ENCODE measurements at regions not wholly inside any gene's neighbourhood (a gene's known extent, or its start where the extent isn't known, plus 50 kb on each side); places are given as distances from the start of the nearest gene placed in this dataset.

DNA sequence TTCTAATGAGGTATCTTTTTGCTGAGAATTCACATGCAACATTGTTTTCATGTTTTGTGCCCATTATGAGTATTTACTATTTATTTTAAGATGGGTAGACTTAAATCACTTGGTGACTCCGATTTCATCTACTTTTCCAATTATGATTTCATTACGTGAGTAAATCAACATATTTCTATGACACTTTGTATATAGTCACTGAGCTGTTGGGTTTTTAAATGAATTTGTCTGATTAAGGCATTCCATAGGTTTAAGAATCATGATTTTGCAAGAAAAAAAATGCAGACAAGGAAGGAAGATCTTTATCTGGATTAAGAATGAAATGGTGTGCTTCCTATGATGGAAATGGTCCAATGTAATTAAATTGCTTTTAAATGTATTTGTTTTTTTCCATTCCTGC, 661.9 kb downstream of the ANXA1 start:
- Histone ChIP-seq H3K4me1 (ENCODE audit: control insufficient read depth, low read length) (no peaks in the 10 kb centered on the region), H3K9me2 (replicated peaks; ENCODE audit: control insufficient read depth, low read length) (no peaks in the 10 kb centered on the region), H3K27me3 (ENCODE audit: control insufficient read depth, low read length) (no peaks in the 10 kb centered on the region), H3K4me2 (ENCODE audit: low read length) (no peak overlapping the region), H3K4me3 (ENCODE audit: low read length) (no peak overlapping the region), H3F3A (ENCODE audit: control insufficient read depth, insufficient read depth) (no peaks in the 10 kb centered on the region), H3K79me2 (ENCODE audit: control insufficient read depth, low read length) (no peaks in the 10 kb centered on the region), H3K9me3 (ENCODE audit: control insufficient read depth, insufficient read depth, low read length) (no peaks in the 10 kb centered on the region), H3K27ac (ENCODE audit: low read depth, low read length) (no peak overlapping the region), H3K36me3 (ENCODE audit: control insufficient read depth, low read length) (no peaks in the 10 kb centered on the region), H4K20me1 (ENCODE audit: control insufficient read depth, insufficient read depth, low read depth, low read length) (no peaks in the 10 kb centered on the region)
- TF ChIP-seq, protein P1, sequence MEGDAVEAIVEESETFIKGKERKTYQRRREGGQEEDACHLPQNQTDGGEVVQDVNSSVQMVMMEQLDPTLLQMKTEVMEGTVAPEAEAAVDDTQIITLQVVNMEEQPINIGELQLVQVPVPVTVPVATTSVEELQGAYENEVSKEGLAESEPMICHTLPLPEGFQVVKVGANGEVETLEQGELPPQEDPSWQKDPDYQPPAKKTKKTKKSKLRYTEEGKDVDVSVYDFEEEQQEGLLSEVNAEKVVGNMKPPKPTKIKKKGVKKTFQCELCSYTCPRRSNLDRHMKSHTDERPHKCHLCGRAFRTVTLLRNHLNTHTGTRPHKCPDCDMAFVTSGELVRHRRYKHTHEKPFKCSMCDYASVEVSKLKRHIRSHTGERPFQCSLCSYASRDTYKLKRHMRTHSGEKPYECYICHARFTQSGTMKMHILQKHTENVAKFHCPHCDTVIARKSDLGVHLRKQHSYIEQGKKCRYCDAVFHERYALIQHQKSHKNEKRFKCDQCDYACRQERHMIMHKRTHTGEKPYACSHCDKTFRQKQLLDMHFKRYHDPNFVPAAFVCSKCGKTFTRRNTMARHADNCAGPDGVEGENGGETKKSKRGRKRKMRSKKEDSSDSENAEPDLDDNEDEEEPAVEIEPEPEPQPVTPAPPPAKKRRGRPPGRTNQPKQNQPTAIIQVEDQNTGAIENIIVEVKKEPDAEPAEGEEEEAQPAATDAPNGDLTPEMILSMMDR (IDR thresholded peaks at IDR 0.05; ENCODE audit: low read depth, low read length, poor library complexity, severe bottlenecking), result no peak
- TF ChIP-seq EZH2phosphoT487 (IDR thresholded peaks at IDR 0.05; ENCODE audit: borderline replicate concordance, low read length), result no peak

DNA sequence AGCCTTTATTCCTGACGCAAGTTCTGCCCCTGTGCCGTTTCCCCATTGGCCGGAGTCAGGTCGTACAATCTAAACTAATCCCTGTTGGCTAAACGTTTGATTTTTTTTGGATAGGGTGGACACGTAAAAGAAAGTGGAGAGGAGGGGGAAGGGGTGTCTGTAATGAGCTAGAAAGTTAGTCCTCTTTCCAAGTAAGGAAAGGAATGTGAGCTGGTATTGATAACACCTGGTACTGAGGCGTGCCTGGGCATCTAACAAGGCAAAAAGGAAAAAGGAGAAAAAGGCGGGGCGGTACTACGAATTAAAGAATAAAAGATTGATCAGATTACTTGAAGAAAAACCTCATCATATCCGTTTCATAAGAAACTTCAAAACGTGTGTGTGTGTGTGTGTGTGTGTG, 665.2 kb downstream of the ANXA1 start:
- Histone ChIP-seq H3K9me2 (replicated peaks; ENCODE audit: control insufficient read depth, low read length) (no peaks in the 10 kb centered on the region), H3F3A (ENCODE audit: control insufficient read depth, insufficient read depth) (no peaks in the 10 kb centered on the region), H3K27ac (ENCODE audit: low read depth, low read length) (no peak overlapping the region), H3K79me2 (ENCODE audit: control insufficient read depth, low read length) (no peaks in the 10 kb centered on the region), H3K27me3 (ENCODE audit: control insufficient read depth, low read length) (no peaks in the 10 kb centered on the region), H3K4me3 (ENCODE audit: low read length) (no peak overlapping the region), H3K36me3 (ENCODE audit: control insufficient read depth, low read length) (no peaks in the 10 kb centered on the region), H3K9me3 (ENCODE audit: control insufficient read depth, insufficient read depth, low read length) (no peaks in the 10 kb centered on the region), H3K4me1 (ENCODE audit: control insufficient read depth, low read length) (no peaks in the 10 kb centered on the region), H3K4me2 (ENCODE audit: low read length) (no peak overlapping the region), H4K20me1 (ENCODE audit: control insufficient read depth, insufficient read depth, low read depth, low read length) (no peaks in the 10 kb centered on the region)
- no peak for TF ChIP-seq EZH2phosphoT487 (IDR thresholded peaks at IDR 0.05; ENCODE audit: borderline replicate concordance, low read length)
- TF ChIP-seq, protein P1 (IDR thresholded peaks at IDR 0.05; ENCODE audit: low read depth, low read length, poor library complexity, severe bottlenecking), result no peak

DNA sequence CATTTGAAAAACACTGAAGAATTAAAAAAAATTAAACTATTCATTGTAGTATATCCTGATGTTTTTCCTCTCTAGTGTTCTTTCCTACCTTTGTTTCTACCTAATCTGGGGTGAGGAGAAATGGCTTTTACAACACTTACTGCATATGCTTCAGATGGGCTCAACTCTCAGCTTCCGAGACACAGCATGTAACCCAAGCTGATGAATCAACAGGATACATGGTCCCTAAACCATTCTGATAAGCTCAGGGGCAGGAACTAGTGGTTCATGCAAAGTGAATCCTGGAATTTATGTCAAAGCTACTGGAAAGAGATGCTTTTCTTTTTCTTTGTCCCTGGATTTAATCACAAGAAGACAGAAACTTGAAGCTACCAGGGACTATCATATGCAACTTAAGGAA, 672.5 kb upstream of the RORB start:
- Histone ChIP-seq H3K27me3 (ENCODE audit: control insufficient read depth, low read length) (no peaks in the 10 kb centered on the region), H3K4me3 (ENCODE audit: low read length) (no peak overlapping the region), H3K9me3 (ENCODE audit: control insufficient read depth, insufficient read depth, low read length) (no peaks in the 10 kb centered on the region), H3K4me2 (ENCODE audit: low read length) (no peak overlapping the region), H3K4me1 (ENCODE audit: control insufficient read depth, low read length) (no peaks in the 10 kb centered on the region), H3K27ac (ENCODE audit: low read depth, low read length) (no peak overlapping the region), H3K9me2 (replicated peaks; ENCODE audit: control insufficient read depth, low read length) (no peaks in the 10 kb centered on the region), H3F3A (ENCODE audit: control insufficient read depth, insufficient read depth) (no peaks in the 10 kb centered on the region), H3K36me3 (ENCODE audit: control insufficient read depth, low read length) (no peaks in the 10 kb centered on the region), H3K79me2 (ENCODE audit: control insufficient read depth, low read length) (no peaks in the 10 kb centered on the region), H4K20me1 (ENCODE audit: control insufficient read depth, insufficient read depth, low read depth, low read length) (no peaks in the 10 kb centered on the region)
- TF ChIP-seq, protein P1 (IDR thresholded peaks at IDR 0.05; ENCODE audit: low read depth, low read length, poor library complexity, severe bottlenecking), result no peak
- TF ChIP-seq EZH2phosphoT487 (IDR thresholded peaks at IDR 0.05; ENCODE audit: borderline replicate concordance, low read length), result no peak

DNA sequence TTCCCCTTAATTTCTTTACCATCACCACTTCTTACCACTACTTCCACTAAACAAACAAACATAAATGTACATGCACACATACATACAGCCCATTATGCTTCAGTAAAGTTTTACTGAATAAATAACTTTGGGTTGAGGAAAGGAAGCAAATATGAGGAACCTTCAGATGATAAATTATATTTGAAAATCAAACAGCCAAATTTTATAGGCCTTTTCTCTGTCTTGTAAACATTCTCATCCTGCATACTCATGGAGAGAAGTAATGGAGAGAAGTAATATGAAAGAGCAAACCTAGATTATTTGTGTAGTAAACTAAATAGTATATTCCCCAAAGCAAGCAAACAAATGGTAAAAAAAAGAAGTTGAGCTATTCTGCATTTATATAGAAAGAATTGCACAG, 658.3 kb upstream of the RORB start:
- TF ChIP-seq, protein P1 (IDR thresholded peaks at IDR 0.05; ENCODE audit: low read depth, low read length, poor library complexity, severe bottlenecking), result no peak
- no peak for TF ChIP-seq EZH2phosphoT487 (IDR thresholded peaks at IDR 0.05; ENCODE audit: borderline replicate concordance, low read length)
- H3F3A ChIP-seq (ENCODE audit: control insufficient read depth, insufficient read depth), result no peaks in the 10 kb centered on the region
- no peak overlapping the region for H3K27ac ChIP-seq (ENCODE audit: low read depth, low read length)
- H3K36me3 ChIP-seq (ENCODE audit: control insufficient read depth, low read length), result no peaks in the 10 kb centered on the region
- no peak overlapping the region for H3K4me2 ChIP-seq (ENCODE audit: low read length)
- no peaks in the 10 kb centered on the region for H4K20me1 ChIP-seq (ENCODE audit: control insufficient read depth, insufficient read depth, low read depth, low read length)
- no peaks in the 10 kb centered on the region for H3K79me2 ChIP-seq (ENCODE audit: control insufficient read depth, low read length)
- H3K4me3 ChIP-seq (ENCODE audit: low read length), result no peak overlapping the region
- no peaks in the 10 kb centered on the region for H3K9me2 ChIP-seq (replicated peaks; ENCODE audit: control insufficient read depth, low read length)
- no peaks in the 10 kb centered on the region for H3K4me1 ChIP-seq (ENCODE audit: control insufficient read depth, low read length)
- H3K27me3 ChIP-seq (ENCODE audit: control insufficient read depth, low read length), result no peaks in the 10 kb centered on the region
- H3K9me3 ChIP-seq (ENCODE audit: control insufficient read depth, insufficient read depth, low read length), result no peaks in the 10 kb centered on the region

All from DOHH2 (cell line).